Sciatic nerve (tissue), 2 donors: ENCODE measurements at regions not wholly inside any gene's neighbourhood (a gene's known extent, or its start where the extent isn't known, plus 50 kb on each side); places are given as distances from the start of the nearest gene placed in this dataset.

Experiments used
- ATAC-seq: fragments of 200-7000 bp; cut with Tn5 transposase; one replicate; pipeline ENCODE4 v1.9.1; 2020; ENCODE audit warnings: mild to moderate bottlenecking, moderate library complexity
- DNase-seq: peaks from one replicate; pipeline ENCODE4 v3.0.0-alpha.2; 2020; ENCODE audit warnings: low spot score
- intact Hi-C: fragments of 100-400 bp; cut with DNase I; formaldehyde crosslinking; loops from one replicate; pipeline ENCODE4 v1.14.2; 2022
- donor health status: DM: no; HTN: no; CAD: no.
- donor health status: DM: no; HTN: no; CAD: no.

DNA sequence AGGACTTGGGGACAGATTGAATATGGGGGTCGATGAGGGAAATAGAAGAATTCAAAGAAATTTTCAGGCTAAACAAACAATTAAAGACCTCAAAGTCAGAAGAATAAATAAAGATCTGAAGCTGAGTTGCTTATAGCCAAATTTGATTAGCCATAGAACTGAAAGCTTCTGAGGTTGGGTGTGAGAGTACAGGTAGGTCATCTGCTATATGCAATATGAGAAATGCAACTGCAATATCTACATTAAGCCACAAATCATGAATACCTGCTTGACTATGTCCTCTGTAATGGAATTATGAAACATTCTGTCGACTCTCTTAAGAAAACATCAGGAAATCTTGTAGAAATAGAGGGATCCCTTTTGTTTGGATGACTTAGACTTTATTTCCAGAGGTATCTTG is 192.1 kb upstream of the PCDH15 start:
- intact Hi-C loops, result no loop called here
- no peak for DNase-seq
- ATAC-seq, result no peak

- ATAC-seq, result no peak
- DNase-seq, result no peak
- intact Hi-C loops, result no loop called here
Observed at GRCh38 chr10:54985732-54986131, 184.7 kb upstream of the PCDH15 start.

GRCh38 chr10:54983255-54983654 is 182.2 kb upstream of the PCDH15 start:
- intact Hi-C loops, result no loop called here

DNA sequence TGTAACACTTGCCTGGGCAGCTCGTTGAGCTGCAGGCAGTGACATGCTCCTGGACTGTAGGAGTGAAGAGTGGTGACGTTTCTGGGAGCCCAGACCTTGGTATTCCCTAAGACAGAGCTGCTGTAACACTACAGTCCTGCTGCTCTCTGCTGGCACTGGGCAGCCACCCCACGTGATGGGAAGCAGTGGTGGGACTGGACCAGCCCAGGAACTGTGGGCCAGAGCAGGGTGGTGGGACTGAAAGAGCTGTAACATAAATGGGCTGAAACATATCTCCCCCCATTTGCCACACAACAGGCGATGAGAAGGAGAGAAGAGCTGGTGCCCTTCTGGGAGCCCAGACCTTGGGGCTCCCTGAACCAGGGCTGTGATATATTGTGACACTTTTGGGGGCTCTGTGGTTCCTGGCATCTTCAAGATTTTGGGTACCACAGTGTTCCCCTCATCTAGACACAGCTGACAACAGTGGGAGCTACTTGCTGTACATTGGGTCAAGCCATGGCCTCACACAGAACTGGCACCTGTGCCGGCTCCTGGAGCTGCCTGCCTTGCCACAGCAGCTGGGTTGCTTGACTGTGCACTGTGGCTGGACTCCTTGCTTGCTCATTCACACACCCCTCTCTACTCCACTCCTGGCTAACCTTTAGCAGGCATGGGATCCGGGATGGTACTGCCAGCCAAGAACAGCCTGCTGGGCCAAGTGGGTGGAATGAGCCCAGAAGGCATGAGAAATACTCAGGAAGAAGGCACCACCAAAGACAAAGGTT is 161.3 kb upstream of the PCDH15 start:
- ATAC-seq (no peak), DNase-seq (no peak)
- intact Hi-C loops, result no loop called here

More at GRCh38 chr10:54983255-54983654, 182.2 kb upstream of the PCDH15 start:
- DNase-seq (no peak), ATAC-seq (no peak)

DNA sequence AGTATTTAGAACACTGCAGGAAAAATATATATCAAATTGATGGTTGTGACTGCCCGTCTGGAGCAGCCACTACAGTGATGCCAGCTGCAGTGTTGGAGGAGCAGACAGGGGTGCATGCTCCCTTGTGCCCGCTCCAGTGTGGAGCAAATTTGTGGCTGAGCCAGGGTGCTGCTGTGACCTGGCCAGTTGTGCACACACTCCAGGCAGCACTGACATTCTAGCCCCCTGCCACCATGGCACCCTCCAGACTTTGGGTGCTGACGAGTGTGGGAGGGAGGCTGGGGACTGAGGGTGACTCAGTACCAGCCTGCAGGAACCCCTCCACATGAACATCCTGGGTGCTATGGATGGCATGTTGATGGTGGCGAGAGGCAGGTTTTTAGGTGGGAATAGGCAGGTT is 160.0 kb upstream of the PCDH15 start:
- intact Hi-C loops, result no loop called here
- peak; percentile 26 for ATAC-seq
- DNase-seq, result no peak

DNA sequence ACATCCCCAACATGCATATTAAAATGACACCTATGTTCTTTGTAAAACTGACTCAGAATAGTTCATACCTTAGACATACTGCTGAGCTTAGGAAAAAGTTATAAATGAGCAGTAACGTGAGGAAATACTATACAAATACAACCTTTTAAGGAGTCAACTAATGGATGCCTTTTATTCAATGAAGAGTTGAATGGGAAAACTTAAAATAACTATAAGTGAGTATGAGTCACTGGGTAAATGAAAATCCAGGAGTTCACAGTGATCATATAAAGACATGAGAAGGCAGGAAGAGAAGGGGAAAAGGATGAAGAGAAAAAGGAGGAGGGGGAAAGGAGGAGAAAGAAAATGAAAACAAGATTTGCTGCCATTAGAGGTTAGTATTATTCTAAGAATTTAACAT is 157.8 kb upstream of the PCDH15 start:
- no peak for DNase-seq
- intact Hi-C loops, result no loop called here
- ATAC-seq, result no peak

- no peak for ATAC-seq
Observed at GRCh38 chr10:54947605-54948004, 146.6 kb upstream of the PCDH15 start.

DNA sequence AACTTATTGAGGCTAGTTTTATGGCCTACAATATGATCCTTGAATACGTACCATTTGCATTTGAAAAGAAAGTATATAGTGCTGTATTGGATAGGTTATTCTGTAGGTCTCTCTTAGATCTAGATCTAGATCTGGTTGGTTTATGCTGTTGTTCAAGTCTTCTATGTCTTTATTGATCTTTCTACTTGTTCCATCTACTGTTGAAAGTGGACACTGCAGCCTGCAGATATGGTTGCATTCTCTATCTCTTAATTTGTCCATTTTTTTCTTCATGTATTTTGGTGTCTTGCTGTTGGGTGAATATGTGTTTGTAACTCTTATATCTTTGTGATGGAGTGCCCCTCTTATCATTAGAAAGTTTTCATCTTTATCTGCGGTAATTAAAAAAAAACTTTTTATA is 139.4 kb upstream of the PCDH15 start:
- intact Hi-C loops, result no loop called here
- no peak for DNase-seq
- ATAC-seq, result no peak

More at GRCh38 chr10:54947605-54948004, 146.6 kb upstream of the PCDH15 start:
- intact Hi-C loops, result no loop called here
- DNase-seq, result no peak

DNA sequence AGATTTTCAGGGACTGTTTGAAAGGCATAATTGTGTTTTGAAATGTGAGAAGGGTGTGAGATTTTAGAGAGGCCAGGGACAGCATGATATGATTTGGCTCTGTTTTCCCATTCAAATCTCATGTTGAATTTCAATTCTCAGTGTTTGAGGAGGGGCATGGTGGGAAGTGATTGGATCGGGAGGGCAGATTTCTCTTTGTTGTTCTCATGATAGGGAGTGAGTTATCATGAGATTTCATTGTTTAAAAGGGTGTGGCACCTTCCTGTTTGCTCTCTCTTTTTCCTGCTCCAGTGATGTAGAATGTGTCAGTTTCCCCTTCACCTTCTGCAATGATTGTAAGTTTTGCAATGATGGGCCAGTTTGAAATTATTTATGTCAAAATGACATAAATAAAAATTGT is 113.0 kb upstream of the PCDH15 start:
- intact Hi-C loops, result loop anchor here (5.0 kb wide), 1 partner anchor 633 kb away; no protein-coding TSS in a partner anchor
- ATAC-seq, result no peak
- no peak for DNase-seq

DNA sequence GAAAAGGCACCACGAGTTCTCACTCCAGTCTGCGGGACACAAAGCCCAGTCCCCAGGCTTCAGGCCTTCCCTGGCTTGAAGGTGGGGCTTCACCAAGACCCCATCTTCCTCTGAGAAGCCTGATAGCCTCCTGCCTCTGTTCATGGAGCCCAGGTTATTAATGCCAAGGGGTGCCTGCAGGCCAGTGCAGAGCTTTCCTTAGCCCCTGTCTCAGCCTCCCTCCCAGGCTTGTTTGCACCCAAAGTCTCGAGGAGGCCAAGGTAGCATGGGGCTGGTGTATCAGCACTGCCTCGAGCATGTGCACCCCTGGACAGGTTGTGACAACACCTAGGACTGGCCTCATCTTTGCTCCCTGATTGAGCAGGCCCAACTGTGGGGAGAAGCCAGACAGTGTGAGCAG is 108.1 kb upstream of the PCDH15 start:
- intact Hi-C loops, result no loop called here
- ATAC-seq, result peak; percentile 28
- no peak for DNase-seq

DNA sequence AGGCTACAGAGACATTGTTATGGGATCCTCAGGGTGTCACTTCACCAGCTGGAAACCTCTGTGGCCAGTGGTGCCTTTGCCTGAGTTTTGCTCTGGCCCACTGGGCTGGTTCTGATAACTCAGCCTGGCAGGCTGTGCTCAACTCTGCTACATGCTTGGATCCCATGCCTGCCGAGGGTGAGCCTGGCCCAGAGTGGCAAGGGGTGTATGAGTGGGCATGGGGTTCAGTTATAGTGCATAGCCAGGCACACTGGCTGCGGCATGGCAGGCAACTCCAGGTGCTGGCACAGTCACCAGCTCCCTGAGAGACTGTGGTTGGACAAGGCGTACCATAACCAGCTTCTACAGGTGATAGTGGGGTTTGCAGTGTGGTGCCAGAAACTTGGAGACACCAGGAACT is 107.0 kb upstream of the PCDH15 start:
- DNase-seq, result no peak
- intact Hi-C loops, result no loop called here
- no peak for ATAC-seq

DNA sequence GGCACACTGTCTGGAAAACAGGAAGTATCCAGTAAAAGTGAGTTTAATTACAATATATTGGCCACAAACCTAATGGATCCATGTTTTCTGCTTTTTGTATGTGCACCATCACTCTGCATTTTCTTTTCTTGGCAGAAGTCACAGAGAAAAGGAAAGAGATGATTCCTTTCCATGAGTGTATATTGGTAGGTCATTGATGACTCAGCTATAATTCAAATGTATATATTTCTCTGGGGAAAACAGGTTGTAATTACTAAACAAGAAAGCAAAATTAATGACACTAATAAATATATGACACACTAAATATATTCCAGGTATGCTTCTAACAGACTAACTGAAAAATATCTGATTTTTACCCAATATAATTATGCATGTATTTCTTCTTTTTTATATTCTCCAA is 105.9 kb upstream of the PCDH15 start:
- ATAC-seq (no peak), DNase-seq (no peak)
- intact Hi-C loops, result no loop called here

- no peak for ATAC-seq
- intact Hi-C loops, result no loop called here
- no peak for DNase-seq
Observed at GRCh38 chr10:54905578-54906192, 104.7 kb upstream of the PCDH15 start.

DNA sequence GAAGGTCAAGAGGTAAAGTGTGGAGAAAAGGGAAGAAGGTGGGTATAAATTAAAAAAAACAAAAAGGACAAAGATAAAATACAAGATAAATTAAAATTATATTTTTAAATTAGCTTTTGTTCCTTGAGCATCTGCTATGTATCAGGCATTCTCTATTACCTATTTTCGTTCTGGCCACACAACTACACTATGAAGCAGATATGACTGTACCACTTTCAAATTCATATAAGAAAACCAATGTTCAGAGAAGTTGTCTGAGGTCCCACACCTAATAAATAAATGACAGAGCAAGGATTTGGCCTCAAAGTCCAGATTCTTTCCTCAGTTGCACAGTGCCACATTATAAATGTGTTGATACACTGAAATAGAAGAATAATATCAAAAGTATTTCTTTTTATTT is 103.8 kb upstream of the PCDH15 start:
- DNase-seq, result no peak
- intact Hi-C loops, result no loop called here
- ATAC-seq, result no peak

DNA sequence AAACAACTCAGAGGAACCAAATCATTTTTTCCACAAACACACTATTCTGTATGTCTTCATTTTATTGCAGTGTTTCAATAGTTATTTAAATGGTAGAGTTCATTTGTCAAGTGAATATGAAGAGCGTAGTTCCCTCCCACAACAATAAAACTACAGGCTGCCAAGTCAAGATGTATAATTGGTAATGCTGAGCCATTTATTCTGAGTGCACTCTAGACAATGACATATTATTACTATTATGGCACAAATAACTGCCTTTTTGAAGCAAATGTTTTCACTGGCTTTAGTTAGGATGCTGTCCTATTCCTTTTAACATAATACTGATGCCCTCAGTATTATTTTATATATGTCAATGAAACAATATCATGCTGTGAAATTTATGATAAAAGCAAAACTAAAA is 102.7 kb upstream of the PCDH15 start:
- ATAC-seq (no peak), DNase-seq (no peak)
- intact Hi-C loops, result no loop called here

GRCh38 chr10:54900584-54900983 is 99.6 kb upstream of the PCDH15 start:
- intact Hi-C loops, result no loop called here
- ATAC-seq (no peak), DNase-seq (no peak)

GRCh38 chr10:54880996-54881395 is 80.0 kb upstream of the PCDH15 start:
- intact Hi-C loops, result no loop called here
- ATAC-seq (no peak), DNase-seq (no peak)

GRCh38 chr10:54869022-54869421 is 68.0 kb upstream of the PCDH15 start:
- intact Hi-C loops, result no loop called here
- ATAC-seq (no peak), DNase-seq (no peak)

DNA sequence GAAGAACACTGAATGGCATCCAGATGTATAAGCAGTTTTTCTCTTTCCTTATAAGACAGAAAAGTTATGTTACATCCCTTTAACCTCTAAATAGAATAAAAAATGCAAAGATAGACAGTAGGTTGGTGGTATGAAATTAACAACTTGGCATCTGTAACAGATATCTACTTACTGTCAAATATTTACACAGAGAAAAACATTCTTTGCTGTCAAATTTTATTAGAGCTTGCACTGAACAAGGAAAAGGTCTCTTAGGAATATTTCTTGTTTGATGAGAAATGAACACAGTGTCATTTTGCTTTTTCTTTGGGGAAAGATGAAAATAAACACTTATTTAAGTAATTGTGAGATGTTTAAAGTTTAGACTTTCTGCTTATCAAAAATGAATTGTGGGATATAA is 65.6 kb upstream of the PCDH15 start:
- DNase-seq (no peak), ATAC-seq (no peak)
- intact Hi-C loops, result no loop called here

DNA sequence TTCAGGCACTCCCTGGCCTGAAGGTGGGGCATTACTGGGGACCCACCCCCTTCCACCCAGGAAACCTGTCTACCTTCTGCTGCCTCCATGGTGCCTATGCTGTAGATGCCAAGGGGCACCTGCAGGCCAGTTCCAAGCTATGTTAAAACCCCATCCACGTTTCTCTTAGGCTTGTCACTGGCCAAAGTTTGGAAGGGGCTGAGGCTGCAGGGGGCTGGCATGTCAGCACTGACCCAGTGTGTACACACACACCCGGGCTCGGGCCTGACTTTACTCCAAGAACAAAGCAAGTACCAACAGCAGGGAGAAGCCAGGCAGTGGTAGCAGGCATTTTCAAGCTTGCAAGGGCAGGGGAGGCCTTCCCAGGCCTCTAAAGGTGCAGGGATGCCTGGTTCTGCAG is 53.8 kb upstream of the PCDH15 start:
- intact Hi-C loops, result no loop called here
- no peak for ATAC-seq

DNA sequence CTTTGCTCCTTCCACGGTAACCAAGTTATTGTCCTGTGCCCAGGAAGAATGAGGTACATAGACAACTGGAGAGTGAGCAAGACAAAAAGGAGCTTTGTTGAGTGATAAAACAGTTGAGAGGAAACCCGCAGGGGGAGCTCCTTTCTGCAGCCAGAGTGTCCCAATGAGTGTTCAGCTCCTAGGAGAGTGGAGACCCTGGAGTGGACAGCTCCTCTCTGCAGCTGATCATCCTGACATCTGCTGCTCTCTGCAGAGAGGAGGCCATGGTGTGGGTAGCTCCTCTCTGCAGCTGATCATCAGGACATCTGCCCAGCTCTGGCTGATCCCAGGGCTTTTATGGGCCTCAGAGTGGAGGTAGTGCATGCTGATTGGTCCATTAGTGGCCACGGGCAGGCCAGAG is 53.4 kb upstream of the PCDH15 start:
- ATAC-seq, result no peak
- DNase-seq, result no peak
- intact Hi-C loops, result no loop called here

More for the DNA sequence above, 53.8 kb upstream of the PCDH15 start:
- no peak for DNase-seq
